DND-41 (cell line): ENCODE measurements at regions not wholly inside any gene's neighbourhood (a gene's known extent, or its start where the extent isn't known, plus 50 kb on each side); places are given as distances from the start of the nearest gene placed in this dataset.

Experiments used
- EZH2 ChIP-seq: IDR thresholded peaks from 3 replicates; pipeline ENCODE4 v1.6.1; 2012; ENCODE audit warnings: borderline replicate concordance, low read depth, mild to moderate bottlenecking, moderate library complexity, low read length, inconsistent platforms; ENCODE audit not compliant: severe bottlenecking
- TF ChIP-seq, protein P1 (sequence below): IDR thresholded peaks from 2 replicates; pipeline ENCODE4 v1.5.1; 2012; ENCODE audit warnings: borderline replicate concordance, low read length, moderate library complexity, mild to moderate bottlenecking; ENCODE audit not compliant: poor library complexity, severe bottlenecking; ENCODE audit errors: extremely low read depth

DNA sequence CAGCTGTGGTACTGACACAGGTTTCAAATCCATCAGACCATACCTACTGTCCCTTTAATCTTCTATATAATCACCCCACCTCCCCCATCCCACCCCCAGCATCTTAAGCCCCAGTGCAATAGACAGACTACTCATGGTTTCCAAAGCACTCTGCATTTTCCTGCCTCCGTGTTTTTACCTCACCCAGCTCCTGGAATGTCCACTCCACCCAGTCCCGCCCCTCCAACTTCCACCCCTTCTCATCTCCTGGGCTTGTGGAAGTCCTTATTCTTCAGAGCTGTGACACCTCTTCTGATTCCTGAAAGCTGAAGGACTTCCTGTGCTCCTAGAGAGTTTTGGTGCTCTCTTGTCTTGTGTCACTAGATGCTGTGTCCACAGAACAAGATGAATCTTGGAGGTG lies 94.3 kb downstream of the EFNB1 start:
- TF ChIP-seq, protein P1, sequence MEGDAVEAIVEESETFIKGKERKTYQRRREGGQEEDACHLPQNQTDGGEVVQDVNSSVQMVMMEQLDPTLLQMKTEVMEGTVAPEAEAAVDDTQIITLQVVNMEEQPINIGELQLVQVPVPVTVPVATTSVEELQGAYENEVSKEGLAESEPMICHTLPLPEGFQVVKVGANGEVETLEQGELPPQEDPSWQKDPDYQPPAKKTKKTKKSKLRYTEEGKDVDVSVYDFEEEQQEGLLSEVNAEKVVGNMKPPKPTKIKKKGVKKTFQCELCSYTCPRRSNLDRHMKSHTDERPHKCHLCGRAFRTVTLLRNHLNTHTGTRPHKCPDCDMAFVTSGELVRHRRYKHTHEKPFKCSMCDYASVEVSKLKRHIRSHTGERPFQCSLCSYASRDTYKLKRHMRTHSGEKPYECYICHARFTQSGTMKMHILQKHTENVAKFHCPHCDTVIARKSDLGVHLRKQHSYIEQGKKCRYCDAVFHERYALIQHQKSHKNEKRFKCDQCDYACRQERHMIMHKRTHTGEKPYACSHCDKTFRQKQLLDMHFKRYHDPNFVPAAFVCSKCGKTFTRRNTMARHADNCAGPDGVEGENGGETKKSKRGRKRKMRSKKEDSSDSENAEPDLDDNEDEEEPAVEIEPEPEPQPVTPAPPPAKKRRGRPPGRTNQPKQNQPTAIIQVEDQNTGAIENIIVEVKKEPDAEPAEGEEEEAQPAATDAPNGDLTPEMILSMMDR = no peak
- TF ChIP-seq EZH2 = no peak
